GM12878 (cell line): ENCODE measurements at regions not wholly inside any gene's neighbourhood (a gene's known extent, or its start where the extent isn't known, plus 50 kb on each side); places are given as distances from the start of the nearest gene placed in this dataset.
"Not testable (repeated sequence)": the region's sequence is repeated elsewhere in the genome, so short reads cannot be mapped to it uniquely, and the experiment has no call there.

Experiments
- EZH2 ChIP-seq: IDR thresholded peaks from 2 replicates; pipeline ENCODE4 v1.6.1; 2012; ENCODE audit warnings: low read depth, mild to moderate bottlenecking, control low read depth, inconsistent platforms, low read length, borderline replicate concordance; ENCODE audit not compliant: control insufficient read depth
- RAD21 ChIP-seq: IDR thresholded peaks from 2 replicates; pipeline ENCODE4 v1.6.1; 2011; ENCODE audit warnings: mild to moderate bottlenecking, low read depth, low read length, moderate library complexity; ENCODE audit not compliant: insufficient read depth
- TF ChIP-seq, protein P1 (sequence below), 3 experiments: IDR thresholded peaks in 2 of 3; conservative IDR thresholded peaks in 1 of 3; 2 replicates each; pipeline ENCODE4 v1.5.1; 2011; ENCODE audit warnings: low read depth in 3 of 3, low read length in 3 of 3, mild to moderate bottlenecking in 3 of 3, control low read depth in 2 of 3, moderate library complexity in 2 of 3, inconsistent platforms in 1 of 3, mixed read lengths in 1 of 3; ENCODE audit not compliant: control insufficient read depth in 2 of 3, insufficient read depth in 1 of 3; ENCODE audit errors: extremely low read depth in 1 of 3

DNA sequence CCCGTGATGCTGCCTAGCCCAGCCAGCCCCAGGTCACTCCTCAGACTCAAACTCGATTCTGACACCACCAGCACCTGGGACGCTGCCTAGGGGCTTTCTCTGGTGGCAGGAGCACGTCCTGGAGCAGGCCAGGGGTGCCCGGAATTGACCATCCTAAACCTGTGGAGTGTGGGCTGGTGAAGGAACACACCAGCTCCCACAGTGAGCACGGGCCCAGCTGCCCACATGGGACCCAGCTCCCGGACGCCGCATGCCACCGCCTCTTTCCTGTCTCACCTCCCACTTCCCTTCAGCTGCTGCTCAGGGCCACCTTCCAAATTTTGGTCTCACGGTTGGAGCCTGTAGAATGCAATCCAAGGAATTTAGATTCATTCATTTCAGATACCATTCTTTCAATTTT lies 50.4 kb upstream of the TNK2 start:
- not testable (repeated sequence) for TF ChIP-seq EZH2, RAD21
- TF ChIP-seq, protein P1, sequence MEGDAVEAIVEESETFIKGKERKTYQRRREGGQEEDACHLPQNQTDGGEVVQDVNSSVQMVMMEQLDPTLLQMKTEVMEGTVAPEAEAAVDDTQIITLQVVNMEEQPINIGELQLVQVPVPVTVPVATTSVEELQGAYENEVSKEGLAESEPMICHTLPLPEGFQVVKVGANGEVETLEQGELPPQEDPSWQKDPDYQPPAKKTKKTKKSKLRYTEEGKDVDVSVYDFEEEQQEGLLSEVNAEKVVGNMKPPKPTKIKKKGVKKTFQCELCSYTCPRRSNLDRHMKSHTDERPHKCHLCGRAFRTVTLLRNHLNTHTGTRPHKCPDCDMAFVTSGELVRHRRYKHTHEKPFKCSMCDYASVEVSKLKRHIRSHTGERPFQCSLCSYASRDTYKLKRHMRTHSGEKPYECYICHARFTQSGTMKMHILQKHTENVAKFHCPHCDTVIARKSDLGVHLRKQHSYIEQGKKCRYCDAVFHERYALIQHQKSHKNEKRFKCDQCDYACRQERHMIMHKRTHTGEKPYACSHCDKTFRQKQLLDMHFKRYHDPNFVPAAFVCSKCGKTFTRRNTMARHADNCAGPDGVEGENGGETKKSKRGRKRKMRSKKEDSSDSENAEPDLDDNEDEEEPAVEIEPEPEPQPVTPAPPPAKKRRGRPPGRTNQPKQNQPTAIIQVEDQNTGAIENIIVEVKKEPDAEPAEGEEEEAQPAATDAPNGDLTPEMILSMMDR (IDR thresholded peaks at IDR 0.05 in 2 of 3, conservative IDR thresholded peaks at IDR 0.05 in 1 of 3; ENCODE audit: control insufficient read depth in 2 of 3, extremely low read depth in 1 of 3, insufficient read depth in 1 of 3, low read depth in 3 of 3, low read length in 3 of 3): not testable (repeated sequence)
